H1 (cell line): ENCODE measurements at regions not wholly inside any gene's neighbourhood (a gene's known extent, or its start where the extent isn't known, plus 50 kb on each side); places are given as distances from the start of the nearest gene placed in this dataset.

Experiments used
- CTCF ChIA-PET: fragments of 300-600 bp; sonication (Branson Sonifier 250); formaldehyde crosslinking; loops from one replicate; lab custom pipeline; 2021; ENCODE audit not compliant: partially characterized antibody; lab: Charles Lee
- POLR2A ChIA-PET: fragments of 300-600 bp; sonication (Branson Sonifier 250); formaldehyde crosslinking; loops from one replicate; lab custom pipeline; 2021; ENCODE audit warnings: inconsistent platforms; ENCODE audit not compliant: partially characterized antibody; lab: Charles Lee
- DNase-seq, 2 experiments: peaks; one replicate each; pipeline versions ENCODE4 v3.0.0 to v3.0.0-alpha.2; 2010 to 2022; ENCODE audit warnings: low spot score in 2 of 2, low read depth in 1 of 2, mixed read lengths in 1 of 2
- FAIRE-seq: peaks from 2 replicates; lab custom pipeline; 2011; peaks lifted over from hg19 to GRCh38; lab: Jason Lieb, UNC
- H2AFZ ChIP-seq: 2 replicates; pipeline ENCODE4 v1.8.1; 2012; ENCODE audit warnings: low read length, inconsistent platforms
- H2AK5ac ChIP-seq: 2 replicates; pipeline ENCODE4 v1.6.1; 2013; ENCODE audit warnings: low read depth, low read length
- H2BK120ac ChIP-seq: replicated peaks from 2 replicates; pipeline ENCODE3; 2013; ENCODE audit warnings: low read depth, low read length, inconsistent platforms
- H2BK12ac ChIP-seq: 2 replicates; pipeline ENCODE4 v1.6.1; 2013; ENCODE audit warnings: low read depth, low read length
- H2BK15ac ChIP-seq: 2 replicates; pipeline ENCODE4 v1.6.1; 2013; ENCODE audit warnings: low read length
- H2BK20ac ChIP-seq: 2 replicates; pipeline ENCODE4 v1.6.1; 2013; ENCODE audit warnings: low read length
- H2BK5ac ChIP-seq: 2 replicates; pipeline ENCODE4 v1.6.1; 2013; ENCODE audit warnings: low read depth, low read length
- H3K14ac ChIP-seq: 2 replicates; pipeline ENCODE4 v1.6.1; 2013; ENCODE audit warnings: inconsistent platforms; ENCODE audit not compliant: insufficient read length
- H3K18ac ChIP-seq: 2 replicates; pipeline ENCODE4 v1.6.1; 2013; ENCODE audit warnings: low read length; ENCODE audit errors: extremely low read depth
- H3K23ac ChIP-seq: 2 replicates; pipeline ENCODE4 v1.6.1; 2013; ENCODE audit warnings: inconsistent platforms; ENCODE audit not compliant: insufficient read length
- H3K23me2 ChIP-seq: 2 replicates; pipeline ENCODE4 v1.6.1; 2013; ENCODE audit warnings: low read depth, low read length
- H3K27ac ChIP-seq: 2 replicates; pipeline ENCODE4 v1.6.1; 2011; ENCODE audit warnings: low read depth, low read length, inconsistent platforms
- H3K27me3 ChIP-seq, 4 experiments: replicated peaks in 1 of 4; 1 replicate in 1 of 4; 2 replicates in 3 of 4; pipeline versions ENCODE4 v1.6.1 to v1.8.1; 2011 to 2013; ENCODE audit warnings: low read length in 3 of 4, mild to moderate bottlenecking in 3 of 4, inconsistent platforms in 2 of 4, mixed read lengths in 2 of 4, moderate library complexity in 1 of 4; ENCODE audit not compliant: control insufficient read depth in 3 of 4, insufficient read depth in 3 of 4; ENCODE audit errors: extremely low read depth in 1 of 4
- H3K36me3 ChIP-seq, 4 experiments: 2 replicates each; pipeline versions ENCODE4 v1.6.1 to v1.8.1; 2011 to 2013; ENCODE audit warnings: mild to moderate bottlenecking in 4 of 4, low read length in 3 of 4, moderate library complexity in 2 of 4, control low read depth in 1 of 4, inconsistent platforms in 1 of 4; ENCODE audit not compliant: insufficient read depth in 4 of 4, control insufficient read depth in 2 of 4
- H3K4ac ChIP-seq: replicated peaks from 2 replicates; pipeline ENCODE3; 2013; ENCODE audit warnings: low read length, low read depth, mixed read lengths, inconsistent platforms; ENCODE audit not compliant: insufficient read length
- H3K4me1 ChIP-seq, 4 experiments: replicated peaks in 1 of 4; 1 replicate in 1 of 4; 2 replicates in 3 of 4; pipeline versions ENCODE4 v1.6.1 to v1.8.1; 2011 to 2013; ENCODE audit warnings: low read length in 3 of 4, inconsistent platforms in 2 of 4, mixed read lengths in 1 of 4; ENCODE audit not compliant: insufficient read depth in 4 of 4, control insufficient read depth in 3 of 4
- H3K4me2 ChIP-seq, 2 experiments: 2 replicates each; pipeline versions ENCODE4 v1.6.1 to v1.8.1; 2011 to 2013; ENCODE audit warnings: low read depth in 2 of 2, low read length in 2 of 2, control low read depth in 1 of 2, inconsistent platforms in 1 of 2, mild to moderate bottlenecking in 1 of 2; ENCODE audit not compliant: insufficient read depth in 1 of 2
- H3K4me3 ChIP-seq, 4 experiments: fragments of 200-600, 300-600 bp in 1 of 4; sonication (generic), shearing (Covaris generic), sonication (Bioruptor Twin) in 1 of 4; 2 replicates each; pipeline versions ENCODE4 v1.5.1 to v1.8.1; 2011 to 2016; ENCODE audit warnings: low read length in 4 of 4, low read depth in 3 of 4, control low read depth in 2 of 4, inconsistent platforms in 2 of 4, mild to moderate bottlenecking in 2 of 4, mixed read lengths in 1 of 4, moderate library complexity in 1 of 4; ENCODE audit not compliant: insufficient read depth in 2 of 4; ENCODE audit errors: extremely low read depth in 1 of 4
- H3K56ac ChIP-seq: replicated peaks from 2 replicates; pipeline ENCODE3; 2013; ENCODE audit warnings: low read depth, mild to moderate bottlenecking, mixed read lengths, low read length, inconsistent platforms; ENCODE audit not compliant: insufficient read length
- H3K79me1 ChIP-seq: 2 replicates; pipeline ENCODE4 v1.6.1; 2013; ENCODE audit warnings: low read depth, low read length, control low read depth
- H3K79me2 ChIP-seq, 2 experiments: 2 replicates each; pipeline versions ENCODE4 v1.6.1 to v1.8.1; 2012 to 2013; ENCODE audit warnings: low read length in 2 of 2, mild to moderate bottlenecking in 2 of 2, inconsistent platforms in 1 of 2; ENCODE audit not compliant: insufficient read depth in 2 of 2, control insufficient read depth in 1 of 2
- H3K9ac ChIP-seq, 4 experiments: replicated peaks in 1 of 4; 1 replicate in 1 of 4; 2 replicates in 3 of 4; pipeline versions ENCODE4 v1.6.1 to v1.8.1; 2011 to 2013; ENCODE audit warnings: low read depth in 3 of 4, low read length in 3 of 4, control low read depth in 2 of 4, mild to moderate bottlenecking in 2 of 4, moderate library complexity in 2 of 4, inconsistent platforms in 1 of 4; ENCODE audit errors: extremely low read depth in 1 of 4
- H3K9me3 ChIP-seq, 2 experiments: 2 replicates each; pipeline versions ENCODE4 v1.6.1 to v1.8.1; 2012 to 2013; ENCODE audit warnings: mild to moderate bottlenecking in 2 of 2, moderate library complexity in 2 of 2, control low read depth in 1 of 2, inconsistent platforms in 1 of 2, low read depth in 1 of 2, low read length in 1 of 2, mixed read lengths in 1 of 2; ENCODE audit not compliant: insufficient read depth in 2 of 2
- H4K20me1 ChIP-seq, 2 experiments: replicated peaks in 1 of 2; 2 replicates each; pipeline versions ENCODE3 to v1.8.1; 2011 to 2013; ENCODE audit warnings: inconsistent platforms in 2 of 2, low read length in 2 of 2, mild to moderate bottlenecking in 1 of 2; ENCODE audit not compliant: insufficient read depth in 2 of 2, control insufficient read depth in 1 of 2
- H4K5ac ChIP-seq: 2 replicates; pipeline ENCODE4 v1.6.1; 2013; ENCODE audit warnings: low read length, low read depth, mixed read lengths, inconsistent platforms; ENCODE audit not compliant: insufficient read length
- H4K8ac ChIP-seq: 2 replicates; pipeline ENCODE4 v1.8.0; 2013; ENCODE audit warnings: mild to moderate bottlenecking, moderate library complexity, low read length, inconsistent platforms; ENCODE audit not compliant: insufficient read depth; ENCODE audit errors: extremely low read depth
- H4K91ac ChIP-seq: replicated peaks from 2 replicates; pipeline ENCODE3; 2013; ENCODE audit warnings: low read length, mixed read lengths, inconsistent platforms; ENCODE audit not compliant: insufficient read length
- EP300 ChIP-seq, 2 experiments: IDR thresholded peaks; 1 replicate in 1 of 2; 2 replicates in 1 of 2; pipeline ENCODE4 v1.6.1; 2011 to 2012; ENCODE audit warnings: low read depth in 2 of 2, low read length in 2 of 2, mild to moderate bottlenecking in 2 of 2, borderline replicate concordance in 1 of 2, inconsistent platforms in 1 of 2, moderate library complexity in 1 of 2
- KDM1A ChIP-seq: fragments of 200-600, 300-600 bp; sonication (generic); IDR thresholded peaks from 2 replicates; pipeline ENCODE4 v1.7.1; 2016; ENCODE audit warnings: mild to moderate bottlenecking, low read length, borderline replicate concordance
- TAF1 ChIP-seq: IDR thresholded peaks from 2 replicates; pipeline ENCODE4 v1.6.1; 2011; ENCODE audit warnings: mild to moderate bottlenecking, low read depth, low read length
- TEAD4 ChIP-seq: IDR thresholded peaks from 2 replicates; pipeline ENCODE4 v1.6.1; 2012; ENCODE audit warnings: low read depth, low read length, inconsistent platforms, mixed read lengths
- WGBS, 2 experiments: shearing (Covaris generic) in 1 of 2; methylation state at CpG; one replicate each; pipeline versions ENCODE4 v1.1.6 to v1.1.7; 2013 to 2015; ENCODE audit warnings: low lambda C conversion rate in 2 of 2, mixed read lengths in 2 of 2, inconsistent platforms in 1 of 2, low coverage in 1 of 2, missing lambda C conversion rate in 1 of 2; ENCODE audit not compliant: insufficient replicate concordance in 2 of 2, insufficient coverage in 1 of 2, insufficient read length in 1 of 2; ENCODE audit errors: extremely low coverage in 1 of 2, missing lambda C conversion rate in 1 of 2; 5-methylcytosine and 5-hydroxymethylcytosine counted together

GRCh38 chr5:117805058-117805457, 1183.3 kb downstream of the DTWD2 start:
- H3K36me3 ChIP-seq = no peaks in the 10 kb centered on the region
- no peak overlapping the region for H3K18ac ChIP-seq
- H2BK15ac ChIP-seq = no peak overlapping the region
- H3K27ac ChIP-seq = no peak overlapping the region
- ChIA-PET POLR2A (no interaction called here), CTCF (no interaction called here)
- no peaks in the 10 kb centered on the region for H4K20me1 ChIP-seq
- H3K27me3 ChIP-seq = peaks cover 0 to 2% (median 0%) of the 10 kb centered on the region in 4 experiments; a peak in 1 of 7 replicates
- no peak overlapping the region for H3K4me3 ChIP-seq
- H3K9me3 ChIP-seq = no peaks in the 10 kb centered on the region
- no peak overlapping the region for H3K14ac ChIP-seq
- no peaks in the 10 kb centered on the region for H3K23me2 ChIP-seq
- H4K8ac ChIP-seq = no peak overlapping the region
- no peak overlapping the region for H2AFZ ChIP-seq
- no peak overlapping the region for H2BK120ac ChIP-seq
- H4K91ac ChIP-seq = no peak overlapping the region
- H3K4me2 ChIP-seq = no peak overlapping the region
- no peak overlapping the region for H2BK5ac ChIP-seq
- H2BK12ac ChIP-seq = no peak overlapping the region
- no peak overlapping the region for H2BK20ac ChIP-seq
- no peaks in the 10 kb centered on the region for H3K4me1 ChIP-seq
- no peak for DNase-seq
- no peak overlapping the region for H3K4ac ChIP-seq
- no peak overlapping the region for H2AK5ac ChIP-seq
- H3K79me1 ChIP-seq = no peaks in the 10 kb centered on the region
- H3K56ac ChIP-seq = no peak overlapping the region
- FAIRE-seq = no peak
- WGBS, 2 experiments = 4% methylated on average over 1 of the region's 1 CpG; no CpG with 5 or more reads in 1 of the 2 experiments
- no peak overlapping the region for H4K5ac ChIP-seq
- peak; percentile 40; the same call in 1 of the 2 replicates for TF ChIP-seq TEAD4
- TF ChIP-seq TAF1 = no peak
- TF ChIP-seq EP300 (IDR thresholded peaks at IDR 0.05; ENCODE audit: borderline replicate concordance in 1 of 2, low read depth in 2 of 2, low read length in 2 of 2) = no peak
- no peak for TF ChIP-seq KDM1A
- H3K9ac ChIP-seq = no peak overlapping the region
- H3K23ac ChIP-seq = no peak overlapping the region
- no peaks in the 10 kb centered on the region for H3K79me2 ChIP-seq
